ENCODE measurements at regions not wholly inside any gene's neighbourhood (a gene's known extent, or its start where the extent isn't known, plus 50 kb on each side); places are given as distances from the start of the nearest gene placed in this dataset.

DNA sequence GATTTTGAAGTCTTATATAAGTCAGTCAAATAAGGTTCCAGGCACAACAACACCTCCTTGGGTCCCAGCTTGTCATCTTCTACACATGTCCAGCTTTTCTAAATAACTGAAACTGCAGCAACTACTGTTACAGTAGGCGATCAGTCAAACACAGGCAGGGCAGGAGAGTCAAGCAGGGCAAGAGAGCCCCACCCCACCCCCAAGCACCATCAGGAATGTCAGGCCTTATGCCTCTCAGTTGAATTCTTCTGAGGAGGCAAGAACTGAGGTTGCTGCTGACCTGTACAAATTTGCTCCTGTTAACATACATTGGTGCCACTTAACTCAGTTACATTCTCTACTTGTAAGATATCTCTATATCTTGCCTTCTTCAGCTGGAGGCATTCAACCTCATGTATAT is 608.8 kb upstream of the PCDH10 start:
- no peak overlapping the region for H3K4me2 ChIP-seq
- TF ChIP-seq, protein P1, sequence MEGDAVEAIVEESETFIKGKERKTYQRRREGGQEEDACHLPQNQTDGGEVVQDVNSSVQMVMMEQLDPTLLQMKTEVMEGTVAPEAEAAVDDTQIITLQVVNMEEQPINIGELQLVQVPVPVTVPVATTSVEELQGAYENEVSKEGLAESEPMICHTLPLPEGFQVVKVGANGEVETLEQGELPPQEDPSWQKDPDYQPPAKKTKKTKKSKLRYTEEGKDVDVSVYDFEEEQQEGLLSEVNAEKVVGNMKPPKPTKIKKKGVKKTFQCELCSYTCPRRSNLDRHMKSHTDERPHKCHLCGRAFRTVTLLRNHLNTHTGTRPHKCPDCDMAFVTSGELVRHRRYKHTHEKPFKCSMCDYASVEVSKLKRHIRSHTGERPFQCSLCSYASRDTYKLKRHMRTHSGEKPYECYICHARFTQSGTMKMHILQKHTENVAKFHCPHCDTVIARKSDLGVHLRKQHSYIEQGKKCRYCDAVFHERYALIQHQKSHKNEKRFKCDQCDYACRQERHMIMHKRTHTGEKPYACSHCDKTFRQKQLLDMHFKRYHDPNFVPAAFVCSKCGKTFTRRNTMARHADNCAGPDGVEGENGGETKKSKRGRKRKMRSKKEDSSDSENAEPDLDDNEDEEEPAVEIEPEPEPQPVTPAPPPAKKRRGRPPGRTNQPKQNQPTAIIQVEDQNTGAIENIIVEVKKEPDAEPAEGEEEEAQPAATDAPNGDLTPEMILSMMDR (conservative IDR thresholded peaks at IDR 0.05) = no peak
- TF ChIP-seq EZH2 (IDR thresholded peaks at IDR 0.05; ENCODE audit: low read depth) = no peak
- H3K4me3 ChIP-seq = no peak overlapping the region
- H3K27ac ChIP-seq = no peak overlapping the region
- H3K9me3 ChIP-seq (ENCODE audit: insufficient read depth, low read depth) = no peaks in the 10 kb centered on the region
- intact Hi-C loops (cut with micrococcal nuclease; ENCODE audit: unreplicated experiment) = no loop called here
- DNase-seq = no peak
- H4K20me1 ChIP-seq (ENCODE audit: insufficient read depth) = no peaks in the 10 kb centered on the region
- H3K4me1 ChIP-seq (replicated peaks; ENCODE audit: insufficient read depth) = no peaks in the 10 kb centered on the region
- no peaks in the 10 kb centered on the region for H3K36me3 ChIP-seq (ENCODE audit: low read depth)
- ChIA-PET CTCF (no interaction called here), POLR2A (ENCODE audit: unreplicated experiment) (no interaction called here)
- no peaks in the 10 kb centered on the region for H3K79me2 ChIP-seq (ENCODE audit: low read depth)
- H2AFZ ChIP-seq = no peak overlapping the region
- no TSS peak for BruUV-seq (replicated peaks)
- no peaks in the 10 kb centered on the region for H3K27me3 ChIP-seq (ENCODE audit: insufficient read depth, low read depth)
- no peaks in the 10 kb centered on the region for H3F3A ChIP-seq (ENCODE audit: insufficient read depth, low read depth)
- no peaks in the 10 kb centered on the region for H3K9me2 ChIP-seq (ENCODE audit: insufficient read depth)

DNA sequence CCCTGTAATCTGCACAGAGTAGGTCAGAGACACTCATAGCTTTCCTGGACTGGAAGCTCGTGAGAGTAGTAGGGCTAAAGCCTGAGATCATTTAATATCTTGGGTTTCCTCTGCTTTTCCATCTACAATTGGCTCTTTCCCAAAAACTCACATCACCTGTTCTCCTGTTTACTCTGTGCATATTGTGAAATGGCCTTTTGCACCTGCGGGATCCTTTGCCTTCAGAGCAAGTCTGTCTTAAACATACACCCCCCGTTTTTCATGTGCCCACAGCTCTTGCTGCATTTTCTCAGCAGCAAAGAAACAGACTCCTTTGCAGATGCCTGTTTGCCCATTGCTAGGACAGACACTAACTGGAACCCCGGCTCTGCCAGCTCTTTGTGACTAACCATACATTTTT is 608.3 kb upstream of the PCDH10 start:
- H3K79me2 ChIP-seq (ENCODE audit: low read depth) = no peaks in the 10 kb centered on the region
- H3K4me2 ChIP-seq = no peak overlapping the region
- no peak overlapping the region for H3K4me3 ChIP-seq
- no peaks in the 10 kb centered on the region for H3K9me3 ChIP-seq (ENCODE audit: insufficient read depth, low read depth)
- H3K36me3 ChIP-seq (ENCODE audit: low read depth) = no peaks in the 10 kb centered on the region
- DNase-seq = no peak
- intact Hi-C loops (cut with micrococcal nuclease; ENCODE audit: unreplicated experiment) = no loop called here
- H3K4me1 ChIP-seq (replicated peaks; ENCODE audit: insufficient read depth) = no peaks in the 10 kb centered on the region
- ChIA-PET CTCF (no interaction called here), POLR2A (ENCODE audit: unreplicated experiment) (no interaction called here)
- no peaks in the 10 kb centered on the region for H3K27me3 ChIP-seq (ENCODE audit: insufficient read depth, low read depth)
- TF ChIP-seq, protein P1 (conservative IDR thresholded peaks at IDR 0.05) = no peak
- TF ChIP-seq EZH2 (IDR thresholded peaks at IDR 0.05; ENCODE audit: low read depth) = no peak
- no peaks in the 10 kb centered on the region for H3F3A ChIP-seq (ENCODE audit: insufficient read depth, low read depth)
- H2AFZ ChIP-seq = no peak overlapping the region
- no peaks in the 10 kb centered on the region for H3K9me2 ChIP-seq (ENCODE audit: insufficient read depth)
- H4K20me1 ChIP-seq (ENCODE audit: insufficient read depth) = no peaks in the 10 kb centered on the region
- no peak overlapping the region for H3K27ac ChIP-seq
- BruUV-seq (replicated peaks) = no TSS peak

DNA sequence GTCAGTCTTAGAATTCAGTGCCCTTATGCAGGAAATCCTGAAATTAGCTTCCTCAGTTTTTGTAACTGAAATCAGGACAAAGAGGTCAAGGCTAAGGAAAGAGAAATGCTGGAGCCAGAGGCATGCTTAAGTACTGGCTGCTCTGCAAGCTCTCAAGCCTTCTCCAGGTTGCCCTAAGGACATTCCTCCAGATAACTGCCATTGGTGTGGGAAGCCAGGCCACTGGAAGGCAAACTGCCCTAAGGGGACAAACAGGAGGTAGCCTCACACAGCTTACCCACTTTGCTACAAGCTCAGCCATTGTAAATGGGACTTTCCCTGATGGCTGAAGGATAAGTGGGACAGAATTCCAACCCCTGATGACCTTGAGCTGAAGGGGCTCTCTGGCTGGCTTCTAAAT is 606.9 kb upstream of the PCDH10 start:
- Histone ChIP-seq H3K9me3 (ENCODE audit: insufficient read depth, low read depth) (no peaks in the 10 kb centered on the region), H4K20me1 (ENCODE audit: insufficient read depth) (no peaks in the 10 kb centered on the region), H3K4me2 (no peak overlapping the region), H3K4me1 (replicated peaks; ENCODE audit: insufficient read depth) (no peaks in the 10 kb centered on the region), H3F3A (ENCODE audit: insufficient read depth, low read depth) (no peaks in the 10 kb centered on the region), H3K9me2 (ENCODE audit: insufficient read depth) (no peaks in the 10 kb centered on the region), H3K4me3 (no peak overlapping the region), H2AFZ (no peak overlapping the region), H3K27me3 (ENCODE audit: insufficient read depth, low read depth) (no peaks in the 10 kb centered on the region), H3K79me2 (ENCODE audit: low read depth) (no peaks in the 10 kb centered on the region), H3K27ac (no peak overlapping the region), H3K36me3 (ENCODE audit: low read depth) (no peaks in the 10 kb centered on the region)
- no TSS peak for BruUV-seq (replicated peaks)
- ChIA-PET CTCF (no interaction called here), POLR2A (ENCODE audit: unreplicated experiment) (no interaction called here)
- no peak for DNase-seq
- intact Hi-C loops (cut with micrococcal nuclease; ENCODE audit: unreplicated experiment) = no loop called here
- TF ChIP-seq, protein P1 (conservative IDR thresholded peaks at IDR 0.05) = no peak
- TF ChIP-seq EZH2 (IDR thresholded peaks at IDR 0.05; ENCODE audit: low read depth) = no peak

Measured in PC-9 (cell line).